ENCODE measurements at regions not wholly inside any gene's neighbourhood (a gene's known extent, or its start where the extent isn't known, plus 50 kb on each side); places are given as distances from the start of the nearest gene placed in this dataset.

DNA sequence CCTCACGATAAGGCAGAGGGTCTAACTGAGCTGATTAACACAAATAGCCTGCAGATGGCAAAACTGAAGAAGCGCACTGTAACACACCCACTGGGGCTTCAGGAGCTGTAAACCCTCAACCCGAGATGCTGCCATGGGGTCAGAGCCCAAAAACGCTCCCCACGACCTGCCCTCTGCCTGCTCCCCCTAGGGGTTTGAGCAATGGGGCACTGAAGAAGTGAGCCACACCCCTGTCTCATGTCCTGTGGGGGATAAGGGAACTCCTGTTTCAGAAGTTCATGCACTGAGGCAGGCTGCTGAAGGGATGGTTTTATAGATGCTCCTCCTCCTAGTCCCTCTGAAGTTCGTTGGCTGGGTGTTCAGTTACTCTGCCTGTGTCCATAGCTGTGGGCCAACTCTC lies 105.9 kb upstream of the CELF4 start:
- no peak for DNase-seq (ENCODE audit: low read depth in 4 of 4, low spot score in 3 of 4)

DNA sequence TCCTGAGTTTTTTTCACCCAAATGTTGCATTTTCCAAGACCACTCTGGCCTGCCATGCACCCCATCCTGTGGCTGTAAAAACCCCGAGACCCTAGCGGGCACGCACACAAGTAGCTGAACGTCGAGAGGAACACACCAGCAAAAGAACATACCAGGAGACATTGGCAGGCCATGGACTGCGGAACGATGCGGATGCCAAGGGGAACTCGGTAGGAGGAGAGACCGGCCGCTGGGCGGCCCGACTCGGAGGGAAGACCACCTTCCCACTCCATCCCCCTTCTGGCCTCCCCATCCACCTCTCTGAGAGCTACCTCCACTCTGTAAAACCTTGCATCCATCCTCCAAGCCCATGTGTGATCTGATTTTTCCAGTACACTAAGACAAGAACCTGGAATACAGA lies 105.5 kb upstream of the CELF4 start:
- DNase-seq (ENCODE audit: low read depth in 4 of 4, low spot score in 3 of 4) = no peak

- DNase-seq (ENCODE audit: low read depth in 4 of 4, low spot score in 3 of 4) = no peak
Measured at GRCh38 chr18:37669991-37670534, 104.5 kb upstream of the CELF4 start.

GRCh38 chr18:37668971-37669747 lies 103.6 kb upstream of the CELF4 start:
- DNase-seq (ENCODE audit: low read depth in 4 of 4, low spot score in 3 of 4) = peak in 3 of 4 donors; percentile 11 to 24 (median 15)

- no peak for DNase-seq (ENCODE audit: low read depth in 4 of 4, low spot score in 3 of 4)
Measured at GRCh38 chr18:37667836-37668235, 102.2 kb upstream of the CELF4 start.

DNA sequence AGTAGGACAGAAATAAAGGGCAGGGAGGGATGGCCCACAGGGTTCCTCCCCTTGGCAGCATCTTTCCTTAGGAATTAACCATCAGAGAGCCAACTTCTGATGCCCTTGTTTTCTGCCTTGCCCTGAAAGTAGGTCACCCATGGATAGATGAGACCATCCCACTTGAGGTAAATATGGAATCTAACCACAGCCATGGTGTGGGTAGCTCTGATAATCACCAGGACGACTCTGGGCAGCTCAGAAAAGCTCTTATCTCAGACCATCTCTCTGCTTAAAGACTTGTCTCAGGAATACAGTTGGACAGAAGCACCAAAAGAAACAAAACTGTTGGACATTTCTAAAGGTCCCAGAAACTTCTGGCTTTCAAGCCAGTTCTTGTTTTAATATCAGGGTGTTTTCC lies 101.4 kb upstream of the CELF4 start:
- DNase-seq (ENCODE audit: low read depth in 4 of 4, low spot score in 3 of 4) = no peak

DNA sequence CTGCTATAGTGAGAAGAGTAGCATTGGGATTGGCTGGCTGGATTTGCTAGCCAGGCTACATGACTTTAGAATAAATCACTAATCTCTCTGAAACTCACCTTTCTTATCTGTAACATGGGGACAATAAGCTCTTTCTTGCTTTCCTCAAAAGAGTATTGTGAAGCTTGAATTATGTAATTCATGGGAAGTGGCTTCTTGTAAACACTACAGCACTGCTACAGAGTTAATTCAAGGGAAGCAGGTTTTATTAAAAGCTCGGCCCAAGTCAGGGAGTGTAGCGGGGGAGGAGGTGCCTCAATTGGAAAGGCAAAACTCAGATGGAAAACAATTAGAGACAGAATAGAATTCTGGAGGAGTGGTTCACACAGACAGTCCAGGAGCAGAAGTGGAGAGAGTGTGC lies 100.9 kb upstream of the CELF4 start:
- no peak for DNase-seq (ENCODE audit: low read depth in 4 of 4, low spot score in 3 of 4)

- no peak for DNase-seq (ENCODE audit: low read depth in 4 of 4, low spot score in 3 of 4)
Measured at GRCh38 chr18:37665346-37665745, 99.7 kb upstream of the CELF4 start.

DNA sequence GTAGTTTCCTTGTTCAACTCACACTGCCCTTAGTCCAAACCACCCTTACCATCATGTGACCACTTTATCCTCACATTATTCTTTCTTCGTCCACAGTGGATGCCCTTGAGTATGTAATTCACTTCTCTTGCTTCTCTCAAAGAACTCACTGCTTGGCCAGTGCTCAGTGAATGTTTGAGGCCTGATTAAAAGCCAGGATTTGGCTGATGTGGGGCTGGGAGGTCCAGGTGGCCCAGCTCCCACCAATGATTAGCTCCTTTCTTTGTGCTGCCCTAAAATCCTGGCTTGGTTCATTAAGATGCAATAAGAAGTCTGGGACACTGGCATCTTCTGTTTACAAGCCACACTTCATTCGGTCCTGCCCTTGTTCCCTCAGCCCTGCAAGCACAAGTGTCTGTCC lies 97.8 kb upstream of the CELF4 start:
- no peak for DNase-seq (ENCODE audit: low read depth in 4 of 4, low spot score in 3 of 4)

GRCh38 chr18:37662546-37663339 lies 97.1 kb upstream of the CELF4 start:
- DNase-seq (ENCODE audit: low read depth in 4 of 4, low spot score in 3 of 4) = no peak

DNA sequence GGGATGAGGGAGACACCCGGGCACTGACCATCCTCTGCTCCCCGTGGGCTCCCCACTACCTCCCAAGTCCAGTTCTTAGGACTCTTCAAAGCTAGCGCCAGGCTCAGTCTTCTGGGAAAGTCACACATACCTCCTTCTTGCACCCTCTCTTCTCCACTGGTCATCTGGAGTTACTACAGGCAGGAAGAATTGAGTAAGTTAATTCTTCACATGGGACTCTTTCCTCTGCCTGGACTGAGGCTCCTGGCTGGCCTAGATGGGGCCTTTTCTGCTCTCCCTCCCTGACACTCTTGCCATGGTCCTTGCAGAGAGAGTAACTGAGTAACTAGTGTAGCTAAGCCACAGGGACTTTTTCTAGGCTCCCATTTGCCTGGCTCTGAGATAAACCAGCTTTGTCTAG lies 96.5 kb upstream of the CELF4 start:
- DNase-seq (ENCODE audit: low read depth in 4 of 4, low spot score in 3 of 4) = no peak

- no peak for DNase-seq (ENCODE audit: low read depth in 4 of 4, low spot score in 3 of 4)
Measured at GRCh38 chr18:37661478-37661877, 95.9 kb upstream of the CELF4 start.

GRCh38 chr18:37661061-37661460 lies 95.5 kb upstream of the CELF4 start:
- DNase-seq (ENCODE audit: low read depth in 4 of 4, low spot score in 3 of 4) = no peak

GRCh38 chr18:37660658-37661057 lies 95.1 kb upstream of the CELF4 start:
- no peak for DNase-seq (ENCODE audit: low read depth in 4 of 4, low spot score in 3 of 4)

GRCh38 chr18:37659906-37660305 lies 94.3 kb upstream of the CELF4 start:
- no peak for DNase-seq (ENCODE audit: low read depth in 4 of 4, low spot score in 3 of 4)

DNA sequence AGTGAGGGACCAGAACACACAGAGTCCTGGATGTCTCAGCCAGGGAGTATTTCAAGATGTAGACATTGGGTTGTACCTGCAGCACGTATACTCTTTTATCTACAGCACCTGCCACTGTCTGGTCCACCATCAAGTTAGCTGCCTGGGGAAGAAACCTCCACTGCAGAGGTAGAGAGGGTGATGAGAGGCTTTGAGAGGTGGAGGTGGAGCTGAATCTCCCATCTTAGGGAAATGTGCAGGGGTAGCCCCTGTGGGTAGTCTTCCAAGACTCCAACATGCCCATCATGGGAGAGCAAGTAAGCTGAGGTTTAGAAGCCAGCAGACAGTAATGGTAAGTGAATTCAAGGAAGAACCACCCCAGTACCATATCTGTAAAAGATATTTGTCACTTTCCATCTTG lies 93.3 kb upstream of the CELF4 start:
- no peak for DNase-seq (ENCODE audit: low read depth in 4 of 4, low spot score in 3 of 4)

DNA sequence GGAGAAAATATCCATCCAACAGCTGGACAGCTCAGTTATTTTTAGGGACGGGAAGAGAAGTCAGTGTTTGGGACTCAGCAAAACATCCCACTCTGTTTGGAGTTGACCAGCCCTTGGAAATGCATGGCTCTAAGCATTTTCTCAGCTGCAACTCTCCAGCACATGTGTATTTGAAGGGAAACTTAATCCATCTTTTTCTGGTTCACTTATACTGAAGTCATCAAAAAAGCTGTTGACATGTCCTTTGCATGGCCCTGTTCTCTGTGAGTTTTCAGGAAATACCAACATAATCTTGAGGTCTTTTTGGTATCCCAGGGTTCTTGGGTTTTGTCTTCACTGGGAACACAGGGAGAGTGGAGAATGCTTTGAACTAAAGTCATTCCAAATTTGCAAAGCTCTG lies 91.9 kb upstream of the CELF4 start:
- no peak for DNase-seq (ENCODE audit: low read depth in 4 of 4, low spot score in 3 of 4)

DNA sequence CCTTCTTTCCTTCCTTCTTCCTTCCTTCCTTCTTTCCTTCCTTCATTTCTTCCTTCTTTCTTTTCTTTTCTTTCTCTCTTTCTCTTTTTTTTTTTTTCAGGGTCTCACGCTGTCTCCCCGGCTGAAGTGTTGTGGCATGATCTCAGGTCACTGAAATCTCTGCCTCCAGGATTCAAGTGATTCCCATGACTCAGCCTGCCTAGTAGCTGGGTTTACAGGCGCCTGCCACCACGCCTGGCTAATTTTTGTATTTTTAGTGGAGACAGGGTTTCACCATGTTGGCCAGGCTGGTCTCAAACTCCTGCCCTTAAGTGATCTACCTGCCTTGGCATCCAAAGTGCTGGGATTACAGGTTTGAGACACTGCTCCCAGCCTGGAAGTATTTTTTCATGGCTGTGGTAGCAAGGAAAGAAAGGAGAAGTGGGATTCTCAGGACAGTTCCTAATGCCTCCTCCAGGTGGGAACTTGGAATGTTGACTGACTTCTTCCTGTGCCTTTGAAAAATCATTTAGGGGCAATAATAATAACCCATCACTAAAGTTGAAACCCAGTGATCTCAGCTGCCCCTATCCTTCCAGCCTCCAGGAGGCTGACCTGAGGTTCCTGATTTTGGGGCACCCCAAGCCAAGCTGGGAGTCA lies 89.3 kb upstream of the CELF4 start:
- DNase-seq (ENCODE audit: low read depth in 4 of 4, low spot score in 3 of 4) = no peak

GRCh38 chr18:37654034-37654433 lies 88.4 kb upstream of the CELF4 start:
- no peak for DNase-seq (ENCODE audit: low read depth in 4 of 4, low spot score in 3 of 4)

GRCh38 chr18:37653618-37654017 lies 88.0 kb upstream of the CELF4 start:
- DNase-seq (ENCODE audit: low read depth in 4 of 4, low spot score in 3 of 4) = no peak

GRCh38 chr18:37649930-37650329 lies 84.3 kb upstream of the CELF4 start:
- DNase-seq (ENCODE audit: low read depth in 4 of 4, low spot score in 3 of 4) = no peak

All from right renal pelvis (tissue), 4 donors.